GM12878 (cell line): ENCODE measurements at regions not wholly inside any gene's neighbourhood (a gene's known extent, or its start where the extent isn't known, plus 50 kb on each side); places are given as distances from the start of the nearest gene placed in this dataset.

Experiments
- ATAC-seq: fragments of 200-7000 bp; cut with Tn5 transposase; 3 replicates; pipeline ENCODE4 v1.9.1; 2020; ENCODE audit warnings: mild to moderate bottlenecking, moderate library complexity
- BruUV-seq: library from RNA; stranded (reverse); fragments of 400-500 nt; replicated peaks from 2 replicates; lab custom pipeline; 2021; lab: Mats Ljungman, UMichigan
- CTCF ChIA-PET: fragments of 300-600 bp; sonication (Branson Sonifier 250); formaldehyde crosslinking; extraction: SDS; loops from one replicate; lab custom pipeline; 2021; ENCODE audit warnings: inconsistent platforms; lab: Yijun Ruan, JAX
- POLR2A ChIA-PET: fragments of 350-600 bp; formaldehyde crosslinking; extraction: SDS; loops from one replicate; lab custom pipeline; 2021; ENCODE audit warnings: inconsistent platforms; lab: Charles Lee
- RAD21 ChIA-PET: fragments of 300-600 bp; sonication (Branson Sonifier 250); formaldehyde crosslinking; loops from one replicate; lab custom pipeline; 2023; ENCODE audit warnings: antibody characterized with exemption; ENCODE audit not compliant: unreplicated experiment; lab: Charles Lee
- SMC1A ChIA-PET: fragments of 300-600 bp; sonication (Branson Sonifier 250); formaldehyde crosslinking; loops from one replicate; lab custom pipeline; 2023; ENCODE audit not compliant: unreplicated experiment, uncharacterized antibody; lab: Charles Lee
- DNase-seq: peaks from one replicate; pipeline ENCODE4 v3.0.0-alpha.2; 2011; ENCODE audit warnings: low read depth, low spot score
- FAIRE-seq: peaks from 3 replicates; lab custom pipeline; 2011; peaks lifted over from hg19 to GRCh38; lab: Jason Lieb, UNC
- H2AFZ ChIP-seq: 2 replicates; pipeline ENCODE4 v1.6.0; 2011; ENCODE audit warnings: low read depth, low read length, control low read depth; ENCODE audit not compliant: control insufficient read depth
- H3K27ac ChIP-seq: 2 replicates; pipeline ENCODE4 v1.5.1; 2011; ENCODE audit warnings: control low read depth; ENCODE audit not compliant: control insufficient read depth, insufficient read depth
- H3K27me3 ChIP-seq, 2 experiments: replicated peaks in 1 of 2; 2 replicates each; pipeline versions ENCODE4 v1.6.0 to v1.6.1; 2011; ENCODE audit warnings: low read length in 1 of 2; ENCODE audit not compliant: control insufficient read depth in 2 of 2, insufficient read depth in 2 of 2
- H3K36me3 ChIP-seq, 2 experiments: 2 replicates each; pipeline ENCODE4 v1.5.1; 2011; ENCODE audit warnings: low read length in 1 of 2; ENCODE audit not compliant: control insufficient read depth in 2 of 2, insufficient read depth in 2 of 2
- H3K4me1 ChIP-seq: 2 replicates; pipeline ENCODE4 v1.6.1; 2011; ENCODE audit warnings: mild to moderate bottlenecking, low read length, moderate library complexity, mixed read lengths; ENCODE audit not compliant: control insufficient read depth, insufficient read depth
- H3K4me2 ChIP-seq: 2 replicates; pipeline ENCODE4 v1.6.0; 2011; ENCODE audit warnings: control low read depth; ENCODE audit not compliant: control insufficient read depth, insufficient read depth
- H3K4me3 ChIP-seq: fragments of 200-600 bp; sonication (generic); 2 replicates; pipeline ENCODE4 v1.5.1; 2016
- H3K79me2 ChIP-seq: 2 replicates; pipeline ENCODE4 v1.6.0; 2011; ENCODE audit warnings: low read length; ENCODE audit not compliant: control insufficient read depth, insufficient read depth
- H3K9ac ChIP-seq: 2 replicates; pipeline ENCODE4 v1.8.0; 2011; ENCODE audit warnings: low read length, control low read depth, mixed read lengths; ENCODE audit not compliant: control insufficient read depth, insufficient read depth
- H3K9me3 ChIP-seq: replicated peaks from 3 replicates; pipeline ENCODE4 v1.5.1; 2011; ENCODE audit warnings: mild to moderate bottlenecking, low read length; ENCODE audit not compliant: control insufficient read depth, insufficient read depth
- H4K20me1 ChIP-seq: 2 replicates; pipeline ENCODE4 v1.6.0; 2011; ENCODE audit not compliant: control insufficient read depth, insufficient read depth
- ATF7 ChIP-seq: fragments of 450-650 bp; IDR thresholded peaks from 2 replicates; pipeline ENCODE4 v1.6.1; 2016; ENCODE audit warnings: low read depth, mild to moderate bottlenecking
- EP300 ChIP-seq, 2 experiments: fragments of 150-350 bp in 1 of 2; IDR thresholded peaks; 2 replicates each; pipeline ENCODE4 v1.6.1; 2011 to 2012; ENCODE audit warnings: low read depth in 2 of 2, low read length in 2 of 2, borderline replicate concordance in 1 of 2, improper control_type of control experiment in 1 of 2, inconsistent platforms in 1 of 2; ENCODE audit not compliant: control insufficient read depth in 1 of 2
- ESRRA ChIP-seq: IDR thresholded peaks from 2 replicates; pipeline ENCODE4 v1.6.1; 2012; ENCODE audit warnings: mild to moderate bottlenecking, low read length, improper control_type of control experiment
- IKZF1 ChIP-seq: fragments of 450-650 bp; conservative IDR thresholded peaks from 2 replicates; pipeline ENCODE4 v1.6.1; 2017; ENCODE audit warnings: antibody characterized with exemption, mild to moderate bottlenecking
- JUNB ChIP-seq: IDR thresholded peaks from 2 replicates; pipeline ENCODE4 v1.6.1; 2016; ENCODE audit warnings: antibody characterized with exemption, mild to moderate bottlenecking
- LARP7 ChIP-seq: fragments of 450-650 bp; IDR thresholded peaks from 2 replicates; pipeline ENCODE4 v1.6.1; 2017; ENCODE audit warnings: mild to moderate bottlenecking
- MAX ChIP-seq: IDR thresholded peaks from 2 replicates; pipeline ENCODE4 v1.6.1; 2012; ENCODE audit warnings: low read depth, low read length, improper control_type of control experiment
- MEF2B ChIP-seq: fragments of 450-650 bp; IDR thresholded peaks from 2 replicates; pipeline ENCODE4 v1.6.1; 2018; ENCODE audit warnings: mild to moderate bottlenecking, moderate library complexity; ENCODE audit not compliant: partially characterized antibody, poor library complexity, severe bottlenecking
- NR2C1 ChIP-seq: fragments of 450-650 bp; IDR thresholded peaks from 2 replicates; pipeline ENCODE4 v1.6.1; 2017; ENCODE audit warnings: antibody characterized with exemption, mild to moderate bottlenecking, moderate library complexity
- NRF1 ChIP-seq: conservative IDR thresholded peaks from 2 replicates; pipeline ENCODE4 v1.6.1; 2011; ENCODE audit warnings: mild to moderate bottlenecking, low read depth, low read length, improper control_type of control experiment
- PAX8 ChIP-seq: fragments of 450-650 bp; IDR thresholded peaks from 2 replicates; pipeline ENCODE4 v1.6.1; 2017; ENCODE audit warnings: mild to moderate bottlenecking, moderate library complexity
- PKNOX1 ChIP-seq: fragments of 450-650 bp; IDR thresholded peaks from 2 replicates; pipeline ENCODE4 v1.6.1; 2016; ENCODE audit warnings: mild to moderate bottlenecking
- SIN3A ChIP-seq: IDR thresholded peaks from 2 replicates; pipeline ENCODE4 v1.6.1; 2012; ENCODE audit warnings: low read depth, low read length, improper control_type of control experiment
- STAT3 ChIP-seq: IDR thresholded peaks from 2 replicates; pipeline ENCODE4 v1.6.1; 2011; ENCODE audit warnings: low read depth, low read length, improper control_type of control experiment
- TCF3 ChIP-seq: IDR thresholded peaks from 2 replicates; pipeline ENCODE4 v1.6.1; 2012; ENCODE audit warnings: low read depth, mild to moderate bottlenecking, low read length, borderline replicate concordance; ENCODE audit not compliant: insufficient read depth
- ZBTB33 ChIP-seq: fragments of 450-650 bp; IDR thresholded peaks from 2 replicates; pipeline ENCODE4 v1.6.1; 2017; ENCODE audit warnings: mild to moderate bottlenecking
- WGBS: methylation state at CpG from one replicate; pipeline ENCODE4 v1.1.6; 2016; ENCODE audit warnings: low lambda C conversion rate; ENCODE audit not compliant: insufficient replicate concordance, insufficient coverage; ENCODE audit errors: missing lambda C conversion rate; 5-methylcytosine and 5-hydroxymethylcytosine counted together
- in situ Hi-C: fragments of 300-500 bp; cut with MboI; formaldehyde crosslinking; loops from 9 replicates; pipeline ENCODE4 v1.14.3; 2018; ENCODE audit warnings: mixed read lengths
- intact Hi-C: fragments of 100-400 bp; cut with micrococcal nuclease; formaldehyde crosslinking; loops from one replicate; pipeline ENCODE4 v1.14.2; 2022; ENCODE audit not compliant: unreplicated experiment

- no peaks in the 10 kb centered on the region for H3K9me3 ChIP-seq
- no peak overlapping the region for H3K4me3 ChIP-seq
- H4K20me1 ChIP-seq: no peaks in the 10 kb centered on the region
- no peak for DNase-seq
- 0% methylated on average over 1 of the region's 1 CpG for WGBS
- no peaks in the 10 kb centered on the region for H3K79me2 ChIP-seq
- no peak overlapping the region for H3K4me2 ChIP-seq
- in situ Hi-C loops: no loop called here
- H3K9ac ChIP-seq: no peak overlapping the region
- intact Hi-C loops: no loop called here
- POLR2A ChIA-PET: no interaction called here
- no peaks in the 10 kb centered on the region for H3K27me3 ChIP-seq
- TF ChIP-seq PKNOX1: no peak
- no peak for TF ChIP-seq IKZF1
- TF ChIP-seq ESRRA: no peak
- no peak for TF ChIP-seq ZBTB33
- no peak for TF ChIP-seq EP300 (IDR thresholded peaks at IDR 0.05; ENCODE audit: borderline replicate concordance in 1 of 2, control insufficient read depth in 1 of 2, low read depth in 2 of 2, low read length in 2 of 2)
- no peak for TF ChIP-seq NRF1
- no peak for TF ChIP-seq TCF3
- no peak for TF ChIP-seq NR2C1
- no peak for TF ChIP-seq MEF2B
- no peak for TF ChIP-seq STAT3
- TF ChIP-seq PAX8: no peak
- no peak for TF ChIP-seq JUNB
- TF ChIP-seq MAX: no peak
- no peak for TF ChIP-seq LARP7
- TF ChIP-seq SIN3A: no peak
- no peak for TF ChIP-seq ATF7
- SMC1A ChIA-PET: no interaction called here
- FAIRE-seq: no peak
- BruUV-seq: no TSS peak
- ATAC-seq: no peak
- no peaks in the 10 kb centered on the region for H3K4me1 ChIP-seq
- CTCF ChIA-PET: no interaction called here
- H2AFZ ChIP-seq: no peak overlapping the region
- no peaks in the 10 kb centered on the region for H3K36me3 ChIP-seq
- RAD21 ChIA-PET: no interaction called here
- H3K27ac ChIP-seq: no peak overlapping the region
Measured at GRCh38 chr4:117227925-117228324, 142.5 kb upstream of the TRAM1L1 start.
